SK-N-MC (cell line): ENCODE measurements at regions not wholly inside any gene's neighbourhood (a gene's known extent, or its start where the extent isn't known, plus 50 kb on each side); places are given as distances from the start of the nearest gene placed in this dataset.
"Not testable (repeated sequence)": the region's sequence is repeated elsewhere in the genome, so short reads cannot be mapped to it uniquely, and the experiment has no call there.

Experiments
- DNase-seq: peaks from one replicate; pipeline ENCODE4 v3.0.0-alpha.2; 2011; ENCODE audit warnings: low read depth, low spot score
- H3K27ac ChIP-seq: fragments of 200-600 bp; sonication (generic); 2 replicates; pipeline ENCODE4 v1.5.1; 2016; ENCODE audit warnings: mixed run types
- H3K36me3 ChIP-seq: fragments of 200-600 bp; sonication (generic); 2 replicates; pipeline ENCODE4 v1.6.1; 2017; ENCODE audit warnings: antibody characterized with exemption, low read length, mixed read lengths; ENCODE audit not compliant: insufficient read depth
- H3K4me3 ChIP-seq: fragments of 200-600 bp; sonication (generic); 2 replicates; pipeline ENCODE4 v1.5.1; 2016
- H3K9ac ChIP-seq: fragments of 200-600 bp; sonication (generic); 2 replicates; pipeline ENCODE4 v1.8.0; 2017; ENCODE audit warnings: mixed run types, mixed read lengths; ENCODE audit not compliant: insufficient read length
- H3K9me3 ChIP-seq: fragments of 200-600 bp; sonication (generic); 2 replicates; pipeline ENCODE4 v1.6.1; 2017; ENCODE audit warnings: low read depth, mild to moderate bottlenecking, antibody characterized with exemption, low read length, moderate library complexity, mixed read lengths
- EZH2 ChIP-seq: fragments of 200-600 bp; sonication (generic); IDR thresholded peaks from one replicate; pipeline ENCODE4 v1.6.1; 2017; ENCODE audit warnings: antibody characterized with exemption
- FOXP2 ChIP-seq: optimal IDR thresholded peaks from 2 replicates; pipeline ENCODE3; 2011; ENCODE audit warnings: mild to moderate bottlenecking, moderate library complexity; ENCODE audit not compliant: insufficient read depth; ENCODE audit errors: extremely low read length, control extremely low read depth
- POLR2AphosphoS5 ChIP-seq: IDR thresholded peaks from 2 replicates; pipeline ENCODE4 v1.6.1; 2012; ENCODE audit warnings: mild to moderate bottlenecking, low read depth, low read length, borderline replicate concordance

DNA sequence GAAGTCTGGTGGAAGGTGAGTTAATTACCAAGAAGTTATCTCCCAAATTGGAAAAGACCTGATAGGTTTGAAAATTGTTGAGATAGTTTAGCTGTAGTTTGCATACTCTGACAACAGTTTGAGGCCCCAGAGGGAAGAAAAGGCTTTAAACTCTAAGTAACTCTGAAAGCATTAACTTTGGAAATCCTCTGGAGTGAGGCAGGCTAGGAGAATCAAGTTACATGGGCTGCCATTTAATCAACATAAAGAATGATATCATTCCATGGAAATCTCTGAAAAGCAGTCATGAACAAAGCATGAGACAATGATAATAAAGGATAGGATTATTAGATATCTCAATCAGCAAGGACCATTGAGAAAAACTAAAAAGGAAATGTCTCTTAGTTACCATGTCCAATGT is 647.1 kb downstream of the ANKRD50 start:
- H3K9ac ChIP-seq, result no peak overlapping the region
- no peak for DNase-seq
- H3K4me3 ChIP-seq, result no peak overlapping the region
- TF ChIP-seq POLR2AphosphoS5 (no peak), EZH2 (no peak), FOXP2 (no peak)
- H3K36me3 ChIP-seq, result no peaks in the 10 kb centered on the region
- no peak overlapping the region for H3K27ac ChIP-seq
- no peaks in the 10 kb centered on the region for H3K9me3 ChIP-seq

DNA sequence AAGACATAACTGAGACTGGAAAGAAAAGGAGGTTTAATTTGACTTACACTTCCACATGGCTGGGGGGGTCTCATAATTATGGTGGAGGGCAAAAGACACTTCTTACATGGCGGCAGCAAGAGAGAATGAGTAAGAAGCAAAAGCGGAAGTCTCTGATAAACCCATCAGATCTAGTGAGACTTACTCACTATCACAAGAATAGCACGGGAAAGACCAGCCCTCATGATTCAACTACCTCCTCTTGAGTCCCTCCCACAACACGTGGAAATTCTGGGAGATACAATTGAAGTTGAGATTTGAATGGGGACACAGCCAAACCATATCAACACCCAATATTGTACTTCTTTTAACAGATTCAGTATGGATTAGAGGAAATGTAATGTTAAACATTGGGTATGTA is 646.6 kb downstream of the ANKRD50 start:
- TF ChIP-seq EZH2, result no peak
- no peak for TF ChIP-seq FOXP2
- TF ChIP-seq POLR2AphosphoS5, result no peak
- H3K9me3 ChIP-seq, result no peaks in the 10 kb centered on the region
- H3K4me3 ChIP-seq, result no peak overlapping the region
- no peak for DNase-seq
- no peaks in the 10 kb centered on the region for H3K36me3 ChIP-seq
- H3K27ac ChIP-seq, result no peak overlapping the region
- no peak overlapping the region for H3K9ac ChIP-seq

DNA sequence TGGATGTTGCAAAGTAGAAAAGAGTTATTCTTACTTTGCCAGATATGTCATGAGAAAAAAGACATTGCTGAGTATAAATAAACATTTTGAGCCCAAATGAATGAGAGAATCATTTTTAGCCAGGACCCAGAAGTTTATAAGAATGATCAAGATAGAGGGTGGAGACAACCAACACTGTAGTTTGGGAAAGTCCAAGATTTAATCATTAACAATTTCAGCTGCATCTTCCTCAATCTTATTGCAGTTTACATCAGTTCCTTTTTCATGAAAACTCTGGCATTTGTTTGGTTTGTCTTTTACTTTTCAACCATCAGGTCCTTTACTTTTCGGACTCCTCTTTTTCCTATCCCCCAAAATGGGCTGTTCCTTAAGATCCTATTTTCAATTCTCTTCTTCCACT is 645.9 kb downstream of the ANKRD50 start:
- H3K9ac ChIP-seq, result no peak overlapping the region
- H3K4me3 ChIP-seq, result no peak overlapping the region
- H3K27ac ChIP-seq, result no peak overlapping the region
- H3K9me3 ChIP-seq, result peaks cover 4% of the 10 kb centered on the region; the same call in 1 of the 2 replicates
- H3K36me3 ChIP-seq, result no peaks in the 10 kb centered on the region
- no peak for DNase-seq
- TF ChIP-seq EZH2, result no peak
- no peak for TF ChIP-seq FOXP2
- TF ChIP-seq POLR2AphosphoS5, result no peak

DNA sequence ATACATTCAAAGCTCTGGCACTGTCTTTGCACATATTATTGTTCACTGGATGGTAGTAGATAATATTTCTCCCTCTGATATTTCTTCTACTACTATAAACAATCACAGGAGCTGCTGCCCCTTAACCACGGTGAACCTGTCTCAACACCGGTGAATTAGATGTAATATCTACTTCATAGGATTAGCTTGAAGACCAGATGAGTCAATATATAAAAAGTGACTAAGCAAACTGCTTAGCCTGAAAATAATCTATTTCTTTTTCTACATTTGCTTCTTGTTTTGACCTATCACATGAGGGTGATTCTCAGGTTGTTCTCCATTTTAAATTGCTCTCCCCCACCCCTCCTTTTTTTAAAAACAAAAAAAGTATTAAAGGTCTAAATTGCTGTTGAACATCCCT is 645.5 kb downstream of the ANKRD50 start:
- H3K27ac ChIP-seq, result no peak overlapping the region
- no peak overlapping the region for H3K9ac ChIP-seq
- no peak overlapping the region for H3K4me3 ChIP-seq
- peaks cover 5% of the 10 kb centered on the region; the same call in 1 of the 2 replicates for H3K9me3 ChIP-seq
- no peak for TF ChIP-seq EZH2
- TF ChIP-seq POLR2AphosphoS5, result no peak
- TF ChIP-seq FOXP2, result no peak
- DNase-seq, result no peak
- no peaks in the 10 kb centered on the region for H3K36me3 ChIP-seq

DNA sequence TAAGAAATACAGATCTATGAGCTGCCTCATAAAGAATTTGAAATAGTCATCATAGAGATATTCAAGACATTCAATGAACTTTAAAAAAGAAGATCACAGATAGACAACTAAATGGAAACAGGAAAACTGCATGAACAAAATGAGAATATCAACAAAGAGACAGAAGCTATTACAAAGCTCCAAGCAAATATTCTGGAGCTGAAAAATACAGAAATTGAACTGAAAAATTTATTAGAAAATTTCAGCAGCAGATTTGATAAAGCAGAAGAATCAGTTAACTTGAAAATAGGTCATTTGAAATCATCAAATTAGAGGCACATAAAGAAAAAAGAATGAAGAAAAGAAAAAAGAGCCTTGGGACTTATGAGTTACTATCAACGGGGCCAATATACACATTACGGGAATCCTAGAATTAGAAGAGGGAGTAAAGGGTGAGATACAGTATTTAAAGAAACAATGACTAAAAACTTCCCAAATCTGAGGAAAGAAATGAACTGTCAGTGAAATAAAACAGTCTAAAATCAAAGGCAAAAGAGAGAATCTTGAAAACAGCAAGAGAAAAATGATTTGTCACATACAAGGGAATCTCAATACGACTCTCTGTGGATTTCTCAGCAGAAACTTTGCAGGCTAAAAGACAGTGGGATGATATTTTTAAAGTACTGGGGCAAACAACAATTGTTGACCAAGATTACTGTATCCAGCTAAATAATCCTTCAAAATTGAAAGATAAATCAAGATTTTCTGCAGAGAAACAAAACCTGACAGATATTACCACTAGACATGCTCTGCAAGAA is 641.6 kb downstream of the ANKRD50 start:
- no peak for DNase-seq
- TF ChIP-seq EZH2 (no peak), POLR2AphosphoS5 (no peak), FOXP2 (no peak)
- no peaks in the 10 kb centered on the region for H3K36me3 ChIP-seq
- H3K27ac ChIP-seq, result no peak overlapping the region
- H3K9me3 ChIP-seq, result peaks cover 5% of the 10 kb centered on the region; the same call in 1 of the 2 replicates
- H3K9ac ChIP-seq, result no peak overlapping the region
- H3K4me3 ChIP-seq, result no peak overlapping the region

DNA sequence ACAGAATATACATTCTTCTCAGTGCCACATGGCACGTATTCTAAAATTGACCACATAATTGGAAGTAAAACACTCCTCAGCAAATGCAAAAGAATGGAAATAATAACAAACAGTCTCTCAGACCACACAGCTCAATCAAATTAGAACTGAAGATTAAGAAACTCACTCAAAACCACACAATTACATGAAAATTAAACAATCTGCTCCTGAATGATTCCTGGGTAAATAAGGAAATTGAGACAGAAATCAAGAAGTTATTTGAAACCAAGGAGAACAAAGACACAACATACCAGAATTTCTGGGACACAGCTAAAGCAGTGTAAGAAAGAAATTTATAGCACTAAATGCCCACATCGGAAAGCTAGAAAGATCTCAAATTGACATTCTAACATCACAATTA is 637.3 kb downstream of the ANKRD50 start:
- not testable (repeated sequence) for H3K9me3 ChIP-seq, DNase-seq, H3K27ac ChIP-seq, H3K9ac ChIP-seq, H3K36me3 ChIP-seq, H3K4me3 ChIP-seq

DNA sequence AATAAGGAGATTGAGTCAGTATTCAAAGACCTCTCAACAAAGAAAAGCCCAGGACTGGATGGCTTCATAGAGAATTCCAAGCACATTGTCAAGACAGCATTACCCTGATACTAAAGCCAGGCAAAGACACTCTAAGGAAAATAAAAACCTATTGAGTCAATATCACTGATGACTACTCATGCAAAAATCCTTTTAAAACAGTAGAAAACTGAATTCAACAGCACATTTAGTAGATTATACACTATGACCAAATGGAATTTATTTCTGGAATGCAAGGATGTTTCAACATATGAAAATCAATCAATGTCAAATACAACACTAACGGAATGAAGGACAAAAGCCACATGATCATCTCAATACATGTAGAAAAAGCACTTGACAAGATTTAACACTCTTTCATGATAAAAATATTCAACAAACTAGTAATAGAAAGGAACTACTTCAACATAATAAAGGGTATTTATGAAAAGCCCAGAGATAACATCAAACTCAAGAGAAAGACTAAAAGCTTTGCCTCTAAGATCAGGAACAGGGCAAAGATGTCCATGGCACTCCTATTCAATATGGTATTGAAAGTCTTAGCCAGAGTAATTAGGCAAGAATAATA is 633.3 kb downstream of the ANKRD50 start:
- Histone ChIP-seq H3K9me3 (peaks cover 2% of the 10 kb centered on the region; the same call in 1 of the 2 replicates), H3K4me3 (no peak overlapping the region), H3K36me3 (no peaks in the 10 kb centered on the region), H3K27ac (no peak overlapping the region), H3K9ac (no peak overlapping the region)
- TF ChIP-seq FOXP2, result no peak
- no peak for TF ChIP-seq POLR2AphosphoS5
- no peak for TF ChIP-seq EZH2
- no peak for DNase-seq

DNA sequence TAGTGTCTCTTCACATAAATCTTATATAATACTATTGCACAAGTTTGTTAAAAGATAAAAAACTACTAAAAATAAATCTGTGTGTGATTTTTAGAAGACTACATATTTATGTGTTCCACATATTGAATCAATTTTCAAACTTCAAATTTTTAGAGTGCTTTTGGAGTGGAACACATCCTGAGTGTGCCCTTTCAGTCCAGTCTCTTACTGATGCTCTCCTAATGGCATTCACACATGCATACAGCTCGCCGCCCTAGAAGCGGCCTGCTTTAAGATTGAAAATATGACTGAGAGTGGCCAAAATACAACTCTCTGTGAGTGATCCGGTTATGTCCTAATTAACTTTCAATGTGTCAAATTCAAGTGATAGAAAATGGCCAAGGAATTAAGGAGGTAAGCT is 628.8 kb downstream of the ANKRD50 start:
- H3K9me3 ChIP-seq, result peaks cover 2% of the 10 kb centered on the region; the same call in 1 of the 2 replicates
- no peak for TF ChIP-seq POLR2AphosphoS5
- no peak for TF ChIP-seq FOXP2
- no peak for TF ChIP-seq EZH2
- no peak overlapping the region for H3K9ac ChIP-seq
- H3K36me3 ChIP-seq, result no peaks in the 10 kb centered on the region
- DNase-seq, result no peak
- no peak overlapping the region for H3K27ac ChIP-seq
- H3K4me3 ChIP-seq, result no peak overlapping the region
